ENCODE measurements at regions not wholly inside any gene's neighbourhood (a gene's known extent, or its start where the extent isn't known, plus 50 kb on each side); places are given as distances from the start of the nearest gene placed in this dataset.

DNA sequence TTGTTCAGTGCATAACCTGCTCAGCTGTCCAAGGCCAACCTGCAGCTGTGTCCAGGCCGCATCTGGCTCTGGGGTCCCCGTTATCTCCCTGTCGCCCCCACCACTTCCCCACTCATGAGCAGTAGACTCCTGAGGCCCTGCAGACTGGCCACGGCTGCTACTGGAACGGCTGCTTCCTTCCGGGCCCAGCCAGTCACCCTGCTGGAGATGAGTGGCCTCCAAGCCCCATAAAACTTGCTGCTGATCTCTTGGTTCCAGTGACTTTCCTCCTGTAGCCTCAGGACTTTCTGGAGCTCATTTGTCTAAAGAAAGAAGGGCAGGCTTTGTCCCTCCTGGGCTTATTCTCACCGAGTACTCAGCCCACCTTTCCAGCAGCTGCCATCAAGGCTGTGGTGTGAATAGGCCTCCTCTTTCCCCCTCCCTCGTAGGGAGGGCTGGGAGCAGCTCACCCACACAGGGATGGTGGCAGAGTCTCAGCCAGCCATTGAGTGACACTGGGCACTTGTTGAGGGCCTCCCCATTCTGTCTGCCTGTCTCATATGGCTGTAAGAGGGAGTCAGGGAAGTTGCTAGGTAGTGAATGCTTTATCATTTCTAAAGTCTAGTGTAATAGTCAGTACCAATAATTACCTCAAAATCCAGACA lies 257.3 kb downstream of the MYCN start:
- Histone ChIP-seq H3K27ac (ENCODE audit: insufficient read depth in 1 of 2, low read depth in 1 of 2, low read length in 2 of 2, poor library complexity in 1 of 2, severe bottlenecking in 2 of 2) (no peak overlapping the region), H3K36me3 (ENCODE audit: control insufficient read depth in 4 of 4, insufficient read depth in 4 of 4, low read length in 3 of 4) (no peaks in the 10 kb centered on the region), H3K27me3 (replicated peaks in 2 of 5; ENCODE audit: control insufficient read depth in 4 of 5, insufficient read depth in 5 of 5, low read length in 4 of 5) (no peaks in the 10 kb centered on the region), H3K9me3 (ENCODE audit: control extremely low read depth in 1 of 5, control insufficient read depth in 4 of 5, insufficient read depth in 2 of 5, low read depth in 1 of 5, low read length in 4 of 5) (no peaks in the 10 kb centered on the region), H3K4me3 (ENCODE audit: control insufficient read depth in 1 of 7, extremely low read depth in 1 of 7, insufficient read depth in 4 of 7, low read depth in 2 of 7, low read length in 6 of 7) (no peak overlapping the region), H3K4me1 (ENCODE audit: control extremely low read depth in 1 of 4, control insufficient read depth in 4 of 4, insufficient read depth in 4 of 4, low read length in 3 of 4) (no peaks in the 10 kb centered on the region)
- 98% methylated on average over 8 of the region's 8 CpGs for WGBS (ENCODE audit: insufficient coverage)
- POLR2A ChIA-PET: no interaction called here
- no peak for DNase-seq
- CTCF ChIA-PET: interaction anchor here (0.7 kb wide), 2 partner anchors 11 to 12 kb away, joined by 3 read pairs; no protein-coding TSS in a partner anchor

DNA sequence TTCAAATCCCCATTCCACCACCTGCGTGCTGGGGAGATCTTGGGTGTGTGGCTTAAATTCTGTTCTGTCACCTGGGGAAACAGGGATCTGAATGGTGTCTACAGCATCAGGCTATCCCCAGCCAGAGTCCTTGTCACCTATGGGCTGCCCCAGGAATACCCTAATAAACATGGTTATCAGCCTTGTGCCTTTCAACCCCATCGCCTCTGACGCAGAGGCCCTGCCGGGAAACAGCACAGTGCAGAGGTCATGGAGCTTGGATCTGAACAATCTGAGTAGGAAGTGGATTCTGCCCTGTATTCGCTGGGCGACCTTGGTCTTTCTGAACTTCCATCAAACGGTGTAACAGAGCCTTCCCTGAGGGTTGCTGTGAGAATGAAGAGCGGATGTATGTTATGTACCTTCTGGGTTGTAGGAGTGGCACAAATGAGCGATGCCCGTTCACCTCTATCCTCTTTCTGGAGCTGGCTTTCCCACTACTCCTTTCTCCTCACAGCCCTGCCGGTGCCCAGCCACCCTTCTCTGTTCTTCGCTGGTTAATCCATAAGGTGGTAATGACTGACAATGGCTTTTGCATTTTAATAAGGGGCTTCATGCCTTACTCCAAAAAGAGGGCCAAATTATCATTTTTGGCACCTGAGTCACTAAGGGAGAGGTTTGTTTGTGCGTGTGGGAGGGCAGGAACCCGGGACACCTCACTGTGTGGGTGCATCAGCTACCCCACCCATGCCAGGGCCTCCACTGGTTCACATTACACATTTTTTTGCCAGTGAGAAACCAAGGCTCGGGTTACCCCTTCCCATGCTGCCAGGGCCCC lies 256.5 kb downstream of the MYCN start:
- H3K4me3 ChIP-seq (ENCODE audit: control insufficient read depth in 1 of 7, extremely low read depth in 1 of 7, insufficient read depth in 4 of 7, low read depth in 2 of 7, low read length in 6 of 7): no peak overlapping the region
- WGBS (ENCODE audit: insufficient coverage): 100% methylated on average over 11 of the region's 15 CpGs
- ChIA-PET CTCF (interaction anchor here (0.7 kb wide), 1 partner anchor 11 kb away, joined by 3 read pairs; no protein-coding TSS in a partner anchor), POLR2A (no interaction called here)
- H3K36me3 ChIP-seq (ENCODE audit: control insufficient read depth in 4 of 4, insufficient read depth in 4 of 4, low read length in 3 of 4): no peaks in the 10 kb centered on the region
- no peak overlapping the region for H3K27ac ChIP-seq (ENCODE audit: insufficient read depth in 1 of 2, low read depth in 1 of 2, low read length in 2 of 2, poor library complexity in 1 of 2, severe bottlenecking in 2 of 2)
- H3K9me3 ChIP-seq (ENCODE audit: control extremely low read depth in 1 of 5, control insufficient read depth in 4 of 5, insufficient read depth in 2 of 5, low read depth in 1 of 5, low read length in 4 of 5): no peaks in the 10 kb centered on the region
- no peak for DNase-seq
- H3K4me1 ChIP-seq (ENCODE audit: control extremely low read depth in 1 of 4, control insufficient read depth in 4 of 4, insufficient read depth in 4 of 4, low read length in 3 of 4): no peaks in the 10 kb centered on the region
- no peaks in the 10 kb centered on the region for H3K27me3 ChIP-seq (replicated peaks in 2 of 5; ENCODE audit: control insufficient read depth in 4 of 5, insufficient read depth in 5 of 5, low read length in 4 of 5)

DNA sequence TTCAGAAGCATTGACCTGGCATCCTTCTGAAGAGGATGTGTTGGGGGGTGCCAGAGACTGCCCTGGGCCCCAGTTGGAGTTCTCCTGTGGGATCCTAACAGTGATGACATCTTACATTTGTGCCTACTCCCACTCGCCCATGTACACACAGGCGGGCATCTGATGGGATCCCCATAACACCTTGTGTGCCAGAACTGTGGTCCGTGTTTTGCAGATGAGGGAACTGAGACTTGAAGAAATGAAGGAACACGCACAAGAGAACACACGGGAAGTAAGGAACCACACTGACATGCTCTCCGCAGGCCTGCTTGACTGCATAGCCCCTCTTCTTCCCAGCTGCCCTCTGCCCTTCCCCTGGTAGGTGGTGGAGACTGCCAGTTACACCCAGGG lies 255.3 kb downstream of the MYCN start:
- no peaks in the 10 kb centered on the region for H3K27me3 ChIP-seq (replicated peaks in 2 of 5; ENCODE audit: control insufficient read depth in 4 of 5, insufficient read depth in 5 of 5, low read length in 4 of 5)
- ChIA-PET CTCF (no interaction called here), POLR2A (no interaction called here)
- WGBS (ENCODE audit: insufficient coverage): 98% methylated on average over 6 of the region's 6 CpGs
- H3K9me3 ChIP-seq (ENCODE audit: control extremely low read depth in 1 of 5, control insufficient read depth in 4 of 5, insufficient read depth in 2 of 5, low read depth in 1 of 5, low read length in 4 of 5): no peaks in the 10 kb centered on the region
- no peaks in the 10 kb centered on the region for H3K36me3 ChIP-seq (ENCODE audit: control insufficient read depth in 4 of 4, insufficient read depth in 4 of 4, low read length in 3 of 4)
- H3K4me1 ChIP-seq (ENCODE audit: control extremely low read depth in 1 of 4, control insufficient read depth in 4 of 4, insufficient read depth in 4 of 4, low read length in 3 of 4): no peaks in the 10 kb centered on the region
- DNase-seq: no peak
- no peak overlapping the region for H3K27ac ChIP-seq (ENCODE audit: insufficient read depth in 1 of 2, low read depth in 1 of 2, low read length in 2 of 2, poor library complexity in 1 of 2, severe bottlenecking in 2 of 2)
- H3K4me3 ChIP-seq (ENCODE audit: control insufficient read depth in 1 of 7, extremely low read depth in 1 of 7, insufficient read depth in 4 of 7, low read depth in 2 of 7, low read length in 6 of 7): no peak overlapping the region

DNA sequence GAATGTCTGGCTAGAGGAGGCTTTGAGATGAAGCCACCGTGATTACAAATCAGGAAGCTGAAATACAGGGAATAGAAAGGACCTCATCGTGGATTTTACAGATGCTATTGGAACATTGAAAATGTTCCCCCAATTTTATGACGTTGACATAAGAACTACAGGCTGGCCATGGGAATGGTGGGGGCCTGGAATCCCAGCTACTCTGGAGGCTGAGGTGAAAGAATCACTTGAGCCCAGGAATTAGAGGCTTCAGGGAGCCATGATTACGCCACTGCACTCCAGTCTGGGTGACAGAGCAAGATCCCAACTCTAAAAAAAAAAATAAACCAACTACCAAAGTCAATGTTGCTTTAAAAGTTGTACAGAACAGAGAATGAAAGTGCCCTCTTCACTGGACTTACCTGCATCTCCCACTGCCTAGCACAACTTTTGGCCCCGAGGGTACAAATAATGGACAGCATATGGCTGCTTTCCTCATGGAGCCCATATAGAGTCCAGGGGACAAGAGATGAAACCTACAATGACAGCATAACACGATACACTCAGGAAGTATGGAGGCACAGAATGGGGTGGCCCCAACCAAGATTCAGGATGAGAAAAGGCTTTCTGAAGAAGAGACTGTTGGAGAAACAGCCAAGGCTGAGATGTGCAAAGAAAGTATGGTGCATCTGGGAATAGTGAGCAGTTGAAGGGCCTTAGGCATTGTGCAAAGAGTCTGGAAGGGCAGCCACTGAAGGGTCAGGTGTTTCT lies 254.8 kb downstream of the MYCN start:
- Histone ChIP-seq H3K4me3 (ENCODE audit: control insufficient read depth in 1 of 7, extremely low read depth in 1 of 7, insufficient read depth in 4 of 7, low read depth in 2 of 7, low read length in 6 of 7) (no peak overlapping the region), H3K27me3 (replicated peaks in 2 of 5; ENCODE audit: control insufficient read depth in 4 of 5, insufficient read depth in 5 of 5, low read length in 4 of 5) (no peaks in the 10 kb centered on the region), H3K4me1 (ENCODE audit: control extremely low read depth in 1 of 4, control insufficient read depth in 4 of 4, insufficient read depth in 4 of 4, low read length in 3 of 4) (no peaks in the 10 kb centered on the region), H3K36me3 (ENCODE audit: control insufficient read depth in 4 of 4, insufficient read depth in 4 of 4, low read length in 3 of 4) (no peaks in the 10 kb centered on the region), H3K27ac (ENCODE audit: insufficient read depth in 1 of 2, low read depth in 1 of 2, low read length in 2 of 2, poor library complexity in 1 of 2, severe bottlenecking in 2 of 2) (no peak overlapping the region), H3K9me3 (ENCODE audit: control extremely low read depth in 1 of 5, control insufficient read depth in 4 of 5, insufficient read depth in 2 of 5, low read depth in 1 of 5, low read length in 4 of 5) (no peaks in the 10 kb centered on the region)
- DNase-seq: no peak
- ChIA-PET POLR2A (no interaction called here), CTCF (no interaction called here)
- WGBS (ENCODE audit: insufficient coverage): 93% methylated on average over 4 of the region's 6 CpGs

DNA sequence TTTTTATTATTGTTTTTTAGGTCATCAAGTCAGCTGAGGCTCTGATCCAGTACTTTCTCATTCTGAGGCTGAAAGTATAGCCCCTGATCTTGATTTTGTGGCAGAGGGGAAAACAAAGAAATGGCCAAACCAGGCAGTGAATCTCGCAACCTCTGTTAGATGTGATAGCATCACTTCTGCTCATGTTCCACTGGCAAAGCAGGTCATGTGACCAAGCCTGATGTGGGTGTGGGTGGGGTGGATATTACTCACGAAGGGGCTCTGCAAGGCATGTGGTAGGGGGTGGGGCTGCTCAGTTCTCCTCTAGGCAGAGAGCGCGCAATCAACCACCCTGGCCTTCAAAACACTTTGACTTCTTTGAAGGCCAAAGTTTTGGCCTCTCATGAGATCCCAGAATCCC lies 254.2 kb downstream of the MYCN start:
- WGBS (ENCODE audit: insufficient coverage): 91% methylated on average over 3 of the region's 4 CpGs
- H3K9me3 ChIP-seq (ENCODE audit: control extremely low read depth in 1 of 5, control insufficient read depth in 4 of 5, insufficient read depth in 2 of 5, low read depth in 1 of 5, low read length in 4 of 5): no peaks in the 10 kb centered on the region
- CTCF ChIA-PET: no interaction called here

DNA sequence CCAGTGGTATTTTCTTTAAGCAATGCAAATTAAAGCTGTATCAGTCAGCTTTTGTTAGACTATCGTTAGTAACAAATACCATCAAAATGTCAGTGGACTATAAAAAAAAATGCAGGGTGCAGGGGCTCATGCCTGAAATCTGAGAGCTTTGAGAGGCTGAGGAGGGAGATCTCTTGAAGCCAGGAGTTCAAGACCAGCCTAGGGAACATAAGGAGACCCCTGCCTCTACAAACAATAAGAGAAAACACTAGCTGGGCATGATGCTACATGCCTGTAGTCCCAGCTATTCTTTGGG lies 253.7 kb downstream of the MYCN start:
- H3K4me3 ChIP-seq (ENCODE audit: control insufficient read depth in 1 of 7, extremely low read depth in 1 of 7, insufficient read depth in 4 of 7, low read depth in 2 of 7, low read length in 6 of 7): no peak overlapping the region
- no CpG with 5 or more reads among the region's 1 CpG for WGBS (ENCODE audit: insufficient coverage)
- H3K9me3 ChIP-seq (ENCODE audit: control extremely low read depth in 1 of 5, control insufficient read depth in 4 of 5, insufficient read depth in 2 of 5, low read depth in 1 of 5, low read length in 4 of 5): no peaks in the 10 kb centered on the region
- H3K27me3 ChIP-seq (replicated peaks in 2 of 5; ENCODE audit: control insufficient read depth in 4 of 5, insufficient read depth in 5 of 5, low read length in 4 of 5): no peaks in the 10 kb centered on the region
- no peaks in the 10 kb centered on the region for H3K36me3 ChIP-seq (ENCODE audit: control insufficient read depth in 4 of 4, insufficient read depth in 4 of 4, low read length in 3 of 4)
- H3K27ac ChIP-seq (ENCODE audit: insufficient read depth in 1 of 2, low read depth in 1 of 2, low read length in 2 of 2, poor library complexity in 1 of 2, severe bottlenecking in 2 of 2): no peak overlapping the region
- no peak for DNase-seq
- no peaks in the 10 kb centered on the region for H3K4me1 ChIP-seq (ENCODE audit: control extremely low read depth in 1 of 4, control insufficient read depth in 4 of 4, insufficient read depth in 4 of 4, low read length in 3 of 4)
- ChIA-PET CTCF (no interaction called here), POLR2A (interaction anchor here (0.6 kb wide), 1 partner anchor 10 kb away, joined by 4 read pairs; no protein-coding TSS in a partner anchor)

More for the DNA sequence above, 254.2 kb downstream of the MYCN start:
- Histone ChIP-seq H3K4me1 (ENCODE audit: control extremely low read depth in 1 of 4, control insufficient read depth in 4 of 4, insufficient read depth in 4 of 4, low read length in 3 of 4) (no peaks in the 10 kb centered on the region), H3K27me3 (replicated peaks in 2 of 5; ENCODE audit: control insufficient read depth in 4 of 5, insufficient read depth in 5 of 5, low read length in 4 of 5) (no peaks in the 10 kb centered on the region), H3K36me3 (ENCODE audit: control insufficient read depth in 4 of 4, insufficient read depth in 4 of 4, low read length in 3 of 4) (no peaks in the 10 kb centered on the region), H3K27ac (ENCODE audit: insufficient read depth in 1 of 2, low read depth in 1 of 2, low read length in 2 of 2, poor library complexity in 1 of 2, severe bottlenecking in 2 of 2) (no peak overlapping the region), H3K4me3 (ENCODE audit: control insufficient read depth in 1 of 7, extremely low read depth in 1 of 7, insufficient read depth in 4 of 7, low read depth in 2 of 7, low read length in 6 of 7) (no peak overlapping the region)
- POLR2A ChIA-PET: no interaction called here
- no peak for DNase-seq

All from common myeloid progenitor, CD34-positive (primary cell).